HG03342 (cell line): ENCODE measurements at regions not wholly inside any gene's neighbourhood (a gene's known extent, or its start where the extent isn't known, plus 50 kb on each side); places are given as distances from the start of the nearest gene placed in this dataset.
"Not testable (repeated sequence)": the region's sequence is repeated elsewhere in the genome, so short reads cannot be mapped to it uniquely, and the experiment has no call there.

Experiments
- ATAC-seq: cut with Tn5 transposase; IDR thresholded peaks from one replicate; pipeline ENCODE4 v1.9.1; 2021; ENCODE audit warnings: mild to moderate bottlenecking, moderate library complexity; ENCODE audit not compliant: unreplicated experiment

- not testable (repeated sequence) for ATAC-seq
Observed at GRCh38 chr10:35776557-35776956, 134.5 kb upstream of the FZD8 start.

- ATAC-seq: no peak
Observed at GRCh38 chr10:35774109-35774508, 132.0 kb upstream of the FZD8 start.

- ATAC-seq: no peak
Observed at GRCh38 chr10:35770817-35771355, 128.8 kb upstream of the FZD8 start.

- no peak for ATAC-seq
Observed at GRCh38 chr10:35769795-35770194, 127.7 kb upstream of the FZD8 start.

- ATAC-seq: no peak
Observed at GRCh38 chr10:35768731-35769130, 126.6 kb upstream of the FZD8 start.

GRCh38 chr10:35768011-35768410, 125.9 kb upstream of the FZD8 start:
- no peak for ATAC-seq

GRCh38 chr10:35765996-35766395, 123.9 kb upstream of the FZD8 start:
- no peak for ATAC-seq

GRCh38 chr10:35765066-35765527, 123.0 kb upstream of the FZD8 start:
- ATAC-seq: no peak

GRCh38 chr10:35762311-35763030, 120.4 kb upstream of the FZD8 start:
- no peak for ATAC-seq

GRCh38 chr10:35758076-35758475, 116.0 kb upstream of the FZD8 start:
- ATAC-seq: no peak

GRCh38 chr10:35754519-35754918, 112.4 kb upstream of the FZD8 start:
- no peak for ATAC-seq

GRCh38 chr10:35752469-35753461, 110.7 kb upstream of the FZD8 start:
- ATAC-seq: no peak

GRCh38 chr10:35751347-35751746, 109.3 kb upstream of the FZD8 start:
- ATAC-seq: no peak

GRCh38 chr10:35749230-35749629, 107.1 kb upstream of the FZD8 start:
- ATAC-seq: no peak

- ATAC-seq: no peak
Observed at GRCh38 chr10:35745617-35746403, 103.7 kb upstream of the FZD8 start.

- ATAC-seq: no peak
Observed at GRCh38 chr10:35743851-35744250, 101.8 kb upstream of the FZD8 start.

- no peak for ATAC-seq
Observed at GRCh38 chr10:35743351-35743750, 101.3 kb upstream of the FZD8 start.

GRCh38 chr10:35739998-35740397, 97.9 kb upstream of the FZD8 start:
- ATAC-seq: no peak

GRCh38 chr10:35735412-35735811, 93.3 kb upstream of the FZD8 start:
- ATAC-seq: no peak

- no peak for ATAC-seq
Observed at GRCh38 chr10:35731828-35732227, 89.7 kb upstream of the FZD8 start.

GRCh38 chr10:35728341-35728740, 86.2 kb upstream of the FZD8 start:
- no peak for ATAC-seq
